ENCODE measurements at regions not wholly inside any gene's neighbourhood (a gene's known extent, or its start where the extent isn't known, plus 50 kb on each side); places are given as distances from the start of the nearest gene placed in this dataset.

DNA sequence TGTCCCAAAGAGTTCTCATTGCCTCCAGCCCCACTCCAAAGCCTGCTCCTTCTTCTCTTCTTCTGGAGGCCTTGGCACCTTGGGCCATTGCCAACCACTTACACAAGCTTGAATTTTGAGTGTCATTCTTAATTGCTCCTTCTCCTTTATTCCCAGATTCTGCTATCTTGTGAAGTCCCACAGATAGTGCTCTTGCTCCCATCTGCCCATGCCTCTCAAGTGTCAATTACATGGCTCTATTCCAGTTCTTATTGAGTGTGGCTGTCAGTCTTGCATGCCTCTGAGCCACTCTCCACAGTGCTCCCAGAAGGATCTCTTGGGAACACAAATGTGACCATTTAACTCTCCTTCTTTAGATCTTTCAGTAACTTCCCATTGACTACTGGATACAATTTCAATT lies 117.3 kb upstream of the SFRP2 start:
- no peak for DNase-seq (ENCODE audit: low read depth)
- no peak overlapping the region for H3K4me3 ChIP-seq (ENCODE audit: low read depth, low read length)
- TF ChIP-seq, protein P1, sequence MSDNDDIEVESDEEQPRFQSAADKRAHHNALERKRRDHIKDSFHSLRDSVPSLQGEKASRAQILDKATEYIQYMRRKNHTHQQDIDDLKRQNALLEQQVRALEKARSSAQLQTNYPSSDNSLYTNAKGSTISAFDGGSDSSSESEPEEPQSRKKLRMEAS (IDR thresholded peaks at IDR 0.05; ENCODE audit: low read depth, low read length): no peak
- TF ChIP-seq POLR2A (IDR thresholded peaks at IDR 0.05; ENCODE audit: extremely low read depth, insufficient read length) (no peak), MYC (IDR thresholded peaks at IDR 0.05; ENCODE audit: low read depth, low read length) (no peak)
- TF ChIP-seq, protein P2, sequence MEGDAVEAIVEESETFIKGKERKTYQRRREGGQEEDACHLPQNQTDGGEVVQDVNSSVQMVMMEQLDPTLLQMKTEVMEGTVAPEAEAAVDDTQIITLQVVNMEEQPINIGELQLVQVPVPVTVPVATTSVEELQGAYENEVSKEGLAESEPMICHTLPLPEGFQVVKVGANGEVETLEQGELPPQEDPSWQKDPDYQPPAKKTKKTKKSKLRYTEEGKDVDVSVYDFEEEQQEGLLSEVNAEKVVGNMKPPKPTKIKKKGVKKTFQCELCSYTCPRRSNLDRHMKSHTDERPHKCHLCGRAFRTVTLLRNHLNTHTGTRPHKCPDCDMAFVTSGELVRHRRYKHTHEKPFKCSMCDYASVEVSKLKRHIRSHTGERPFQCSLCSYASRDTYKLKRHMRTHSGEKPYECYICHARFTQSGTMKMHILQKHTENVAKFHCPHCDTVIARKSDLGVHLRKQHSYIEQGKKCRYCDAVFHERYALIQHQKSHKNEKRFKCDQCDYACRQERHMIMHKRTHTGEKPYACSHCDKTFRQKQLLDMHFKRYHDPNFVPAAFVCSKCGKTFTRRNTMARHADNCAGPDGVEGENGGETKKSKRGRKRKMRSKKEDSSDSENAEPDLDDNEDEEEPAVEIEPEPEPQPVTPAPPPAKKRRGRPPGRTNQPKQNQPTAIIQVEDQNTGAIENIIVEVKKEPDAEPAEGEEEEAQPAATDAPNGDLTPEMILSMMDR (IDR thresholded peaks at IDR 0.05; ENCODE audit: low read depth, low read length): no peak

DNA sequence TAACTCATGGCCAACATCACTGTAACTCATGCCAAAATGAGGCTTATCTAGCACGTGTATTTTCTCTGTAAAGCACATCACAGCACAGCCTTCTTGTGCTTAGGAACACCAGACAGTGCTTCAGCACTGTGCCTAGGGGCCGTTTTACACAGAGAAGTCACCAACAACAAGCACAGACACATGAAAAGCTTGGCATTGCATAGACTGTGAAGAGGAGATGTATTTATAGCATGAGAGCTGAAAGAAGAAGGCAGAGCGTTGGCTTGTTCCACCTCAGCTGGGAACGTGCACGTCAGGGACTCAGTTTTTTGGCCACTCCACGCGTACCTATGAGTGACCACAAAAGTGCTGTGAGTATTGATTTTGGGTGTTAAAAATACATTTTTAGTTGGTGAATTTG lies 116.3 kb upstream of the SFRP2 start:
- no peak for DNase-seq (ENCODE audit: low read depth)
- no peak overlapping the region for H3K4me3 ChIP-seq (ENCODE audit: low read depth, low read length)
- TF ChIP-seq POLR2A (IDR thresholded peaks at IDR 0.05; ENCODE audit: extremely low read depth, insufficient read length) (no peak), MYC (IDR thresholded peaks at IDR 0.05; ENCODE audit: low read depth, low read length) (no peak)

DNA sequence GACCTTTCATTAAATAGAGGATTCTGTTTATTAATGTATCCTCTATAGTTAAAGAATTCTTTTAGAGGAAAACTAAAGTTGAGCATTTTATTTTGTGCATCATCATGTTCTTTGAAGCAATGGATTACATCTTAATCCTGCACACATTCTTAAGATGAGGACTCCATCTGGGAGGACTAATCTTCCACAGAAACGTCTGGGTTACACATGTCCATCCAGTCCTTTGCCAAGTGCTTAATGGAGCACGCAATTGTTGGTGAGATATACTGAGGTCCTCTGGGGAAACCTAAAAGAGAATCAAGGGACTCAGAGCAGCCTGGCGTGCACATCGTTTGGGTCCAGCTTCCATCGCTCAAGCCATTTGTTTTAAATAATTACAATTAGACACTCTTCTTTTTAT lies 115.1 kb upstream of the SFRP2 start:
- no peak for TF ChIP-seq POLR2A (IDR thresholded peaks at IDR 0.05; ENCODE audit: extremely low read depth, insufficient read length)
- no peak for TF ChIP-seq MYC (IDR thresholded peaks at IDR 0.05; ENCODE audit: low read depth, low read length)
- TF ChIP-seq, protein P2 (IDR thresholded peaks at IDR 0.05; ENCODE audit: low read depth, low read length): no peak
- TF ChIP-seq, protein P1 (IDR thresholded peaks at IDR 0.05; ENCODE audit: low read depth, low read length): no peak
- no peak for DNase-seq (ENCODE audit: low read depth)
- no peak overlapping the region for H3K4me3 ChIP-seq (ENCODE audit: low read depth, low read length)

DNA sequence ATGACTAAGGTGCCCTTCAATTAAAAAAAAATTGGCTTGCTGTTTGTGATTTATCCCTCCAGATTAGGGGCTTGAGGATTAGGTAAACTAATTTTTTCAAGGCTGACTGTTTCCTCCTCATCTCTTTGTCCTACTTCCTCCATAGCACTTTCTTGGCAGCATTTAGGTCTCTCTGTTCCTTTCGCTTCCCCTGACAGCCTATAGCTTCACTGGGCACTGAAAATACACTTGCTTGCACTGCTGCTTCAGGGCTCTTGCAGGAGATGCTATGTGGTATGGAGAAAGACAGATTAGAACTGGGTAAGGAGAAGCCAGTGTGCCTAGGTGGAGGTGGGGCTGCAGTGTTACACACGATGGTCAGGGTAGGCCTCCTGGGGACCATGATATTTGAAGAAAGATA lies 112.3 kb upstream of the SFRP2 start:
- no peak overlapping the region for H3K4me3 ChIP-seq (ENCODE audit: low read depth, low read length)
- no peak for DNase-seq (ENCODE audit: low read depth)
- TF ChIP-seq MYC (IDR thresholded peaks at IDR 0.05; ENCODE audit: low read depth, low read length) (no peak), POLR2A (IDR thresholded peaks at IDR 0.05; ENCODE audit: extremely low read depth, insufficient read length) (no peak)
- TF ChIP-seq, protein P1 (IDR thresholded peaks at IDR 0.05; ENCODE audit: low read depth, low read length): no peak
- TF ChIP-seq, protein P2 (IDR thresholded peaks at IDR 0.05; ENCODE audit: low read depth, low read length): no peak

DNA sequence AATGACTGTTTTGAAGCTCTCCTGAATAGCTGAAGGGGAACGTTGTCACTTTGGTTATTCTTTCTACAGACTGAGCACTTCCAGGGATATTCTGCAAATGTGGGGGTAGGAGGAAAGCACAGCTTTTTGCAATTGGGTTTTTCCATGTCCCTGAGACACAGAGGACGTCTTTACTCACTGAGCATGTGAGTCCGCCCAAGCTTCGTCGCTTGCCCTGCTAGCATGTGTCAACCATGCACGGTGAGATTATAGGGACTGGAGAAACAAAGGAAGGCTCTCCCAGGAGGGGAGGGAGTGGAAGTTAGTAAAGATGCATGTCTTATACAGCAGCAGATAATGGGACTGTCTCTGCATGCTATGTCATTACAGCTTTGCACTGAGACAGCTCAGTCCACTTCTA lies 111.5 kb upstream of the SFRP2 start:
- no peak overlapping the region for H3K4me3 ChIP-seq (ENCODE audit: low read depth, low read length)
- TF ChIP-seq POLR2A (IDR thresholded peaks at IDR 0.05; ENCODE audit: extremely low read depth, insufficient read length): no peak
- TF ChIP-seq, protein P2 (IDR thresholded peaks at IDR 0.05; ENCODE audit: low read depth, low read length): no peak
- no peak for TF ChIP-seq MYC (IDR thresholded peaks at IDR 0.05; ENCODE audit: low read depth, low read length)
- TF ChIP-seq, protein P1 (IDR thresholded peaks at IDR 0.05; ENCODE audit: low read depth, low read length): no peak
- no peak for DNase-seq (ENCODE audit: low read depth)

DNA sequence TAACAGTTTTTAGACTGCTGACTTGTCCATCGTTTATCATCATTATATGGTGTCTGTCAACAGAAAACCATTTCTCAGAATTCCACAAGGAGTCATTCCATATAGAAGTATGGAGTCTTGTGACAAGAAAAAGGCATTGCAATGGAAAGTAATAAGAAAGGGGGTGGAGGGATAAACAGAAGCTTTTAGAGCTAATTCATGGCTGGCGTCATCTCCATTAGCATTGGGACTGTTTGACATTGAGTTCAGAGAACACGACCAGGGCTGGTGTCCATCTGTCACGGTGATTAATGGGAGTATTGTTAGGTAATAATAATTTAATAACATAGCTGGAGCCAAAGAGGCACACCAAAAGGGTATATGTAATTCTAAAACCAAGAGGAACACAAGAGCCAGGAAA lies 101.9 kb upstream of the SFRP2 start:
- no peak for DNase-seq (ENCODE audit: low read depth)
- TF ChIP-seq, protein P2 (IDR thresholded peaks at IDR 0.05; ENCODE audit: low read depth, low read length): no peak
- TF ChIP-seq, protein P1 (IDR thresholded peaks at IDR 0.05; ENCODE audit: low read depth, low read length): no peak
- no peak for TF ChIP-seq POLR2A (IDR thresholded peaks at IDR 0.05; ENCODE audit: extremely low read depth, insufficient read length)
- TF ChIP-seq MYC (IDR thresholded peaks at IDR 0.05; ENCODE audit: low read depth, low read length): no peak
- no peak overlapping the region for H3K4me3 ChIP-seq (ENCODE audit: low read depth, low read length)

All from NB4 (cell line).